Ishikawa (cell line): ENCODE measurements at regions not wholly inside any gene's neighbourhood (a gene's known extent, or its start where the extent isn't known, plus 50 kb on each side); places are given as distances from the start of the nearest gene placed in this dataset.

Experiments
- CEBPB ChIP-seq: IDR thresholded peaks from 2 replicates; pipeline ENCODE4 v1.6.1; 2012
- CREB1 ChIP-seq: IDR thresholded peaks from 2 replicates; pipeline ENCODE4 v1.6.1; 2012; ENCODE audit warnings: low read depth
- EGR1 ChIP-seq: IDR thresholded peaks from 2 replicates; pipeline ENCODE4 v1.6.1; 2012
- EP300 ChIP-seq: IDR thresholded peaks from 2 replicates; pipeline ENCODE4 v1.6.1; 2012; ENCODE audit warnings: borderline replicate concordance
- FOXM1 ChIP-seq: IDR thresholded peaks from 2 replicates; pipeline ENCODE4 v1.6.1; 2012; ENCODE audit warnings: low read depth, borderline replicate concordance
- NFIC ChIP-seq: IDR thresholded peaks from 2 replicates; pipeline ENCODE4 v1.6.1; 2012
- RAD21 ChIP-seq: IDR thresholded peaks from 2 replicates; pipeline ENCODE4 v1.6.1; 2012; ENCODE audit warnings: low read depth
- TAF1 ChIP-seq: IDR thresholded peaks from 2 replicates; pipeline ENCODE4 v1.6.1; 2012; ENCODE audit warnings: low read depth, mild to moderate bottlenecking
- TCF12 ChIP-seq: IDR thresholded peaks from 2 replicates; pipeline ENCODE4 v1.6.1; 2012; ENCODE audit warnings: low read depth
- TEAD4 ChIP-seq: IDR thresholded peaks from 2 replicates; pipeline ENCODE4 v1.6.1; 2012
- YY1 ChIP-seq: IDR thresholded peaks from 2 replicates; pipeline ENCODE4 v1.6.1; 2012; ENCODE audit warnings: low read depth
- ZBTB7A ChIP-seq: IDR thresholded peaks from 2 replicates; pipeline ENCODE4 v1.6.1; 2012; ENCODE audit warnings: low read depth
- TF ChIP-seq, protein P1 (sequence below): IDR thresholded peaks from 2 replicates; pipeline ENCODE4 v1.6.1; 2012; ENCODE audit warnings: low read depth, mild to moderate bottlenecking
- TF ChIP-seq, protein P2 (sequence below): IDR thresholded peaks from 2 replicates; pipeline ENCODE4 v1.6.1; 2012
- TF ChIP-seq, protein P3 (sequence below): IDR thresholded peaks from 2 replicates; pipeline ENCODE4 v1.6.1; 2012

DNA sequence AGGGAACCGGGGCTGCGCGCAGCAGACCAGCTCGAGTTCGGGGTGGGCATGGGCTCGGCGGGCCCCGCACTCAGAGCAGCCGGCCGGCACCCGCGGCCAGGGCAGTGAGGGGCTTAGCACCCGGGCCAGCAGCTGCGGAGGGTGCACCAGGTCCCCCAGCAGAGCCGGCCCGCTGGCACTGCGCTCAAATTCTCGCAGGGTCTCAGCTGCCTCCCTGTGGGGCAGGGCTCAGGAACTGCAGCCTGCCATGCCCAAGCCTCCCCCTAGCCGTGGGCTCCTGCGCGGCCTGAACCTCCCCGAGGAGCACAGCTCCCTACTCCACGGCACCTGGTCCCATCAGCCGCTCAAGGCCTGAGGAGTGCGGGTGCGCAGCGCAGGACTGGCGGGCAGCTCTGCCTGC lies 172.9 kb upstream of the SLC30A5 start:
- no peak for TF ChIP-seq TCF12

DNA sequence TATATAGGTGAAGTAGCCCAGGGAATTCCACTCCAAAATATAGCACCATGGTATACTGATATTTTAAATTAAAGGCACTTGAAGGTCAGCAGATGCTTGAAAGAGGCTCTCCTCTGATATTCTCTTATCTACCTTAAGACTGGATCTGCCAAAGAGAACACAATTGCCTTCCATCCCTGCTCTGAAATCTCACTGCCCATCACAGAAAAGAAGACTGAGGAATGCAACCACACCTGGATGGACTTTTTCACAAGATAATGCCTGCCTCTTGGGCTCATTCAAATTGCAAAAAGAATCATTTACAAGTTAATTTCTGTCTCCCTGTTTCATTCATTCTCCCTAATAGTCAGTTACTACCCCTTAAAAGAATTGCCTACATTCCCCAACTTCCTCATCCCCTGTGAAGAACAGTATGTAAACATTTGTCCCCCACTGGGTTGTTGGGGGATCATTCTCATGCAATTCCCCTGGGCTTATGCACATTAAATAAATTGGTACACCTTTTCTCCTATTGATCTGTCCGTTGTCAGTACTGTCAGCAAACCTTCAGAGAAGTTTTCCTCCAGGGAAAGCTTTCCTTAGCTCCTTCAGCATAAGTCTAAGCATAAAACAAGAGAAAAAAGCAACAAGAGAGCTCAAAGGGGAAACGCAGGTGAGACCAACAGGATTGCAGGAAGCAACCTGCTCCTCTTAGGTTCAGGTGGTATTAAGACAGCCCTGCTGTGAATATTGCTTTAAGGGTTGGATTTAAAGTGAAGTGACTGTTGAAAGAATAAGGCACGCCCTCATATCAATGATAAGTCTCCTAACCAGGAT lies 171.4 kb upstream of the SLC30A5 start:
- TF ChIP-seq RAD21 (no peak), EP300 (no peak), EGR1 (no peak), FOXM1 (no peak), ZBTB7A (no peak), NFIC (no peak), CREB1 (no peak)
- TF ChIP-seq, protein P1, sequence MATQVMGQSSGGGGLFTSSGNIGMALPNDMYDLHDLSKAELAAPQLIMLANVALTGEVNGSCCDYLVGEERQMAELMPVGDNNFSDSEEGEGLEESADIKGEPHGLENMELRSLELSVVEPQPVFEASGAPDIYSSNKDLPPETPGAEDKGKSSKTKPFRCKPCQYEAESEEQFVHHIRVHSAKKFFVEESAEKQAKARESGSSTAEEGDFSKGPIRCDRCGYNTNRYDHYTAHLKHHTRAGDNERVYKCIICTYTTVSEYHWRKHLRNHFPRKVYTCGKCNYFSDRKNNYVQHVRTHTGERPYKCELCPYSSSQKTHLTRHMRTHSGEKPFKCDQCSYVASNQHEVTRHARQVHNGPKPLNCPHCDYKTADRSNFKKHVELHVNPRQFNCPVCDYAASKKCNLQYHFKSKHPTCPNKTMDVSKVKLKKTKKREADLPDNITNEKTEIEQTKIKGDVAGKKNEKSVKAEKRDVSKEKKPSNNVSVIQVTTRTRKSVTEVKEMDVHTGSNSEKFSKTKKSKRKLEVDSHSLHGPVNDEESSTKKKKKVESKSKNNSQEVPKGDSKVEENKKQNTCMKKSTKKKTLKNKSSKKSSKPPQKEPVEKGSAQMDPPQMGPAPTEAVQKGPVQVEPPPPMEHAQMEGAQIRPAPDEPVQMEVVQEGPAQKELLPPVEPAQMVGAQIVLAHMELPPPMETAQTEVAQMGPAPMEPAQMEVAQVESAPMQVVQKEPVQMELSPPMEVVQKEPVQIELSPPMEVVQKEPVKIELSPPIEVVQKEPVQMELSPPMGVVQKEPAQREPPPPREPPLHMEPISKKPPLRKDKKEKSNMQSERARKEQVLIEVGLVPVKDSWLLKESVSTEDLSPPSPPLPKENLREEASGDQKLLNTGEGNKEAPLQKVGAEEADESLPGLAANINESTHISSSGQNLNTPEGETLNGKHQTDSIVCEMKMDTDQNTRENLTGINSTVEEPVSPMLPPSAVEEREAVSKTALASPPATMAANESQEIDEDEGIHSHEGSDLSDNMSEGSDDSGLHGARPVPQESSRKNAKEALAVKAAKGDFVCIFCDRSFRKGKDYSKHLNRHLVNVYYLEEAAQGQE = no peak
- TF ChIP-seq, protein P2, sequence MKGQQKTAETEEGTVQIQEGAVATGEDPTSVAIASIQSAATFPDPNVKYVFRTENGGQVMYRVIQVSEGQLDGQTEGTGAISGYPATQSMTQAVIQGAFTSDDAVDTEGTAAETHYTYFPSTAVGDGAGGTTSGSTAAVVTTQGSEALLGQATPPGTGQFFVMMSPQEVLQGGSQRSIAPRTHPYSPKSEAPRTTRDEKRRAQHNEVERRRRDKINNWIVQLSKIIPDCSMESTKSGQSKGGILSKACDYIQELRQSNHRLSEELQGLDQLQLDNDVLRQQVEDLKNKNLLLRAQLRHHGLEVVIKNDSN = no peak

DNA sequence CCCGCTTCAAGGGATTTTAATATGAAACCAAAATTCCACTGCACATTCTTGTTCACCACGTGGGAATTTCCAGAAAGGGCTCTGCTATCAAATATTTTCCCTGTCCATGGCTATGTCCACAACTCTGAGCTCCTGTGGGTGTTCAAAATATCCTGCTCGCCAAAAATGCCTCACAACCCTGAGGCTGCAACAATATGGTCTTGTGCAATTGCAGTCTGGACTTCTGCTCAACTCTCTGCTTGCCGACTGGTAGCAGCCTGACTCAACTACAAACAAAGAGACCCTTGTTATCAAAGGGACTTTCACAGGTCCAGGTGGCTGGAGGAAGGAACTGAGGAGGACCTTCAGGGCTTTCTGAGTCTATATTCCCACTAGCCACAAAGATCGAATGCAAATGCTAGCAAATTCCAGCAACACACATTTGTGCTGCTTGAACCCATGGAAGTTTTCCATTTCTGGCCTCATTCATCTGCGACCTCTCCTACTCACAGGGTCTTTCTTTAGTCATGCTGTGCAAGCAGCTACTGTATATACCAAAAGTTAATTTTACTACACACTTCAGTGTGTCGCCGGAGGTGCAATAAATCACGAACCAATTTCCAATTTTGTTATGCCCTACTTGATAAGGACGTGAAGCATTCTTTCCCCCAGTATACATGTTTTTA lies 169.2 kb upstream of the SLC30A5 start:
- no peak for TF ChIP-seq TEAD4
- TF ChIP-seq FOXM1 = no peak
- TF ChIP-seq, protein P1 = no peak
- TF ChIP-seq YY1 = no peak
- TF ChIP-seq CREB1 = no peak
- no peak for TF ChIP-seq TAF1
- TF ChIP-seq ZBTB7A = no peak

DNA sequence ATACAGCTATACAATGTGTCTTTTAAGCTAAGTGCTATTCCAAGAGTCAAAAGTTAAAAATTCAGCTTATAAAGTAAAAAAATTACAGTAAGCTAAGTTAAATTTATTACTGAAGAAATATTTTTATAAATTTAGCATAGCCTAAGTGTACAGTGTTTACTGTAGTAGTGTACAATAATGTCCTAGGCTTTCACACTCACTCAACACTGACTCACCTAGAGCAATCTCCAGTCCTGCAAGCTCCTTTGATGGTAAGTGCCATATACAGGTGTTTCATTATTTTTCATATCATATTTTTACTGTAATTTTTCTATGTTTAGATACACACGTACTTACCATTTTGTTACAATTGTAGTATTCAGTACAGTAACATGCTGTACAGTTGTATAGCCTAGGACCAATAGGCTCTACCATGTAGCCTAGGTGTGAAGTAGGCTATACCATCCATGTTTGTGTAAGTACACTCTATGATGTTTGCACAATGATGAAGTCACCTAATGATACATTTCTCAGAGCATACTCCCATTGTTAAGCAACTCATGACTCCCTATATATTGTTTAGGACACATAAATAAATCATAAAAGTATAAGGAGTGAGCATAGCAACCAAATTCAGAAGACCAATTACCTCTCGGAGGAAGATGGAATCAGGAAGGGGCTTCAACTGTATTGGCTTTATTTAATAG lies 165.1 kb upstream of the SLC30A5 start:
- TF ChIP-seq, protein P2 = no peak

DNA sequence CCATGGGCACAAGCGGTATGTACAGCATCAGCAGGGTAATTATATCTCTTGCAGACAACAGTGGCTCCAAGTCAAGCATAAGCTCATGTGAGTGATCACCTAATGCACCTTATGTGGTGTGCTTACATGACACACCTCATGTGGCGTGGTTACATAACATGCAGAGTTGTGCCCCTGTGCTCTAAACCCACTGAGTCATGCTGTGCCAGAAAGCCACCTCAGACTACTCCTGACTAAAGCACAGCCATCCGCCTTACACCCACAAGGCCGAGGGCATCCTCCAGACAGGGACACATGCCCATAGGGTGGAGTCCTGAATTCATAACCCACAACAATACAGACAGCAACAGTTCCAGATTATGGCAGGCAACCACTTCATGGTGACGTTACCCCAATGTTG lies 163.7 kb upstream of the SLC30A5 start:
- TF ChIP-seq, protein P1 = no peak
- TF ChIP-seq, protein P3, sequence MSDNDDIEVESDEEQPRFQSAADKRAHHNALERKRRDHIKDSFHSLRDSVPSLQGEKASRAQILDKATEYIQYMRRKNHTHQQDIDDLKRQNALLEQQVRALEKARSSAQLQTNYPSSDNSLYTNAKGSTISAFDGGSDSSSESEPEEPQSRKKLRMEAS = no peak
- TF ChIP-seq YY1 (no peak), EGR1 (no peak), RAD21 (no peak), NFIC (no peak), TEAD4 (no peak), EP300 (no peak), CREB1 (no peak), ZBTB7A (no peak), FOXM1 (no peak), TCF12 (no peak), CEBPB (no peak), TAF1 (no peak)
- TF ChIP-seq, protein P2 = no peak
